Keratinocyte (primary cell): ENCODE measurements at regions not wholly inside any gene's neighbourhood (a gene's known extent, or its start where the extent isn't known, plus 50 kb on each side); places are given as distances from the start of the nearest gene placed in this dataset.

Experiments used
- DNase-seq: peaks from one replicate; pipeline ENCODE4 v3.0.0-alpha.2; 2011; ENCODE audit warnings: low read depth, missing footprints, low spot score
- FAIRE-seq: peaks from 2 replicates; lab custom pipeline; 2011; peaks lifted over from hg19 to GRCh38; lab: Jason Lieb, UNC
- H2AFZ ChIP-seq: 2 replicates; pipeline ENCODE4 v1.6.0; 2012; ENCODE audit warnings: low read length, control low read depth, inconsistent platforms; ENCODE audit not compliant: control insufficient read depth
- H3K27ac ChIP-seq: 2 replicates; pipeline ENCODE4 v1.5.1; 2011; ENCODE audit warnings: low read length; ENCODE audit not compliant: control insufficient read depth, insufficient read depth
- H3K27me3 ChIP-seq: 3 replicates; pipeline ENCODE4 v1.6.0; 2011; ENCODE audit warnings: low read length; ENCODE audit not compliant: control insufficient read depth, insufficient read depth; ENCODE audit errors: extremely low read depth
- H3K36me3 ChIP-seq, 2 experiments: 2 replicates in 1 of 2; 3 replicates in 1 of 2; pipeline ENCODE4 v1.5.1; 2011; ENCODE audit warnings: low read length in 2 of 2, mild to moderate bottlenecking in 1 of 2; ENCODE audit not compliant: control insufficient read depth in 2 of 2, insufficient read depth in 2 of 2; ENCODE audit errors: extremely low read depth in 1 of 2
- H3K4me1 ChIP-seq: 3 replicates; pipeline ENCODE4 v1.5.1; 2011; ENCODE audit warnings: low read length; ENCODE audit not compliant: control insufficient read depth, insufficient read depth; ENCODE audit errors: extremely low read depth
- H3K4me2 ChIP-seq: 3 replicates; pipeline ENCODE4 v1.6.0; 2011; ENCODE audit warnings: low read depth, low read length; ENCODE audit not compliant: control insufficient read depth, insufficient read depth; ENCODE audit errors: extremely low read depth
- H3K4me3 ChIP-seq, 3 experiments: fragments of 200-600 bp in 1 of 3; sonication (generic) in 1 of 3; 2 replicates in 2 of 3; 3 replicates in 1 of 3; pipeline ENCODE4 v1.5.1; 2011 to 2016; ENCODE audit warnings: low read length in 3 of 3, mild to moderate bottlenecking in 3 of 3, control low read depth in 2 of 3, inconsistent platforms in 1 of 3, low read depth in 1 of 3, mixed read lengths in 1 of 3, mixed run types in 1 of 3, moderate library complexity in 1 of 3; ENCODE audit not compliant: control insufficient read depth in 2 of 3, insufficient read depth in 2 of 3; ENCODE audit errors: extremely low read depth in 1 of 3
- H3K79me2 ChIP-seq: 2 replicates; pipeline ENCODE4 v1.6.0; 2012; ENCODE audit warnings: low read length; ENCODE audit not compliant: control insufficient read depth, insufficient read depth
- H3K9ac ChIP-seq: 3 replicates; pipeline ENCODE4 v1.6.0; 2011; ENCODE audit warnings: low read length; ENCODE audit not compliant: control insufficient read depth, insufficient read depth; ENCODE audit errors: extremely low read depth
- H3K9me1 ChIP-seq: 3 replicates; pipeline ENCODE4 v1.6.0; 2011; ENCODE audit warnings: low read length; ENCODE audit not compliant: control insufficient read depth, insufficient read depth; ENCODE audit errors: extremely low read depth
- H3K9me3 ChIP-seq: 2 replicates; pipeline ENCODE4 v1.5.1; 2012; ENCODE audit warnings: low read depth, low read length; ENCODE audit not compliant: control insufficient read depth
- H4K20me1 ChIP-seq: 3 replicates; pipeline ENCODE4 v1.6.0; 2011; ENCODE audit warnings: low read length; ENCODE audit not compliant: control insufficient read depth, insufficient read depth; ENCODE audit errors: extremely low read depth
- CTCF ChIP-seq, 3 experiments: IDR thresholded peaks in 1 of 3; conservative IDR thresholded peaks in 1 of 3; optimal IDR thresholded peaks in 1 of 3; 2 replicates in 2 of 3; 3 replicates in 1 of 3; pipeline versions ENCODE3 to v1.5.1; 2011; ENCODE audit warnings: low read length in 3 of 3, mild to moderate bottlenecking in 3 of 3, moderate library complexity in 2 of 3, control low read depth in 1 of 3, inconsistent platforms in 1 of 3; ENCODE audit not compliant: insufficient read depth in 2 of 3; ENCODE audit errors: extremely low read depth in 1 of 3
- EZH2 ChIP-seq: IDR thresholded peaks from one replicate; pipeline ENCODE4 v1.6.1; 2012; ENCODE audit warnings: inconsistent platforms, mild to moderate bottlenecking, low read length, moderate library complexity
- dilution Hi-C: fragments of 300-500 bp; cut with MboI; formaldehyde crosslinking; loops from one replicate; pipeline ENCODE4 v1.7.0; 2020; ENCODE audit warnings: low sequenced_read_pairs; ENCODE audit not compliant: extremely low pct_ligation_motif_present

- H3K4me2 ChIP-seq, result no peak overlapping the region
- TF ChIP-seq CTCF (optimal IDR thresholded peaks at IDR 0.05 in 1 of 3, IDR thresholded peaks at IDR 0.05 in 1 of 3, conservative IDR thresholded peaks at IDR 0.05 in 1 of 3; ENCODE audit: extremely low read depth in 1 of 3, insufficient read depth in 2 of 3, low read length in 3 of 3) (no peak), EZH2 (no peak)
- H3K36me3 ChIP-seq, result no peaks in the 10 kb centered on the region
- FAIRE-seq (no peak), DNase-seq (no peak)
- no peaks in the 10 kb centered on the region for H3K79me2 ChIP-seq
- no peak overlapping the region for H3K4me3 ChIP-seq
- dilution Hi-C loops, result no loop called here
- no peaks in the 10 kb centered on the region for H3K27me3 ChIP-seq
- H3K9ac ChIP-seq, result no peak overlapping the region
- no peaks in the 10 kb centered on the region for H4K20me1 ChIP-seq
- no peak overlapping the region for H3K27ac ChIP-seq
- H3K9me1 ChIP-seq, result no peaks in the 10 kb centered on the region
- H3K9me3 ChIP-seq, result no peaks in the 10 kb centered on the region
- no peaks in the 10 kb centered on the region for H3K4me1 ChIP-seq
- no peak overlapping the region for H2AFZ ChIP-seq
Observed at GRCh38 chr6:109302176-109302575, 80.1 kb downstream of the CD164 start.

- no peak for FAIRE-seq
- dilution Hi-C loops, result no loop called here
- H3K27ac ChIP-seq, result no peak overlapping the region
Observed at GRCh38 chr6:109301418-109301817, 80.8 kb downstream of the CD164 start.

More at GRCh38 chr6:109301418-109301817, 80.8 kb downstream of the CD164 start:
- DNase-seq, result no peak
- H3K36me3 ChIP-seq, result no peaks in the 10 kb centered on the region
- no peaks in the 10 kb centered on the region for H3K9me3 ChIP-seq
- H2AFZ ChIP-seq, result no peak overlapping the region
- H3K27me3 ChIP-seq, result no peaks in the 10 kb centered on the region
- no peak overlapping the region for H3K4me2 ChIP-seq
- no peak overlapping the region for H3K4me3 ChIP-seq
- H3K4me1 ChIP-seq, result no peaks in the 10 kb centered on the region
- H3K9me1 ChIP-seq, result no peaks in the 10 kb centered on the region
- H3K79me2 ChIP-seq, result no peaks in the 10 kb centered on the region
- no peak for TF ChIP-seq EZH2
- TF ChIP-seq CTCF (optimal IDR thresholded peaks at IDR 0.05 in 1 of 3, IDR thresholded peaks at IDR 0.05 in 1 of 3, conservative IDR thresholded peaks at IDR 0.05 in 1 of 3; ENCODE audit: extremely low read depth in 1 of 3, insufficient read depth in 2 of 3, low read length in 3 of 3), result no peak
- no peaks in the 10 kb centered on the region for H4K20me1 ChIP-seq
- no peak overlapping the region for H3K9ac ChIP-seq
